K562 (cell line): ENCODE measurements at regions not wholly inside any gene's neighbourhood (a gene's known extent, or its start where the extent isn't known, plus 50 kb on each side); places are given as distances from the start of the nearest gene placed in this dataset.

ENCODE experiments used
- CTCF ChIP-seq, 3 experiments: IDR thresholded peaks in 2 of 3; conservative IDR thresholded peaks in 1 of 3; 2 replicates each; pipeline ENCODE4 v1.5.1; 2011 to 2012; ENCODE audit warnings: low read length in 3 of 3, mild to moderate bottlenecking in 3 of 3, control low read depth in 2 of 3, improper control_type of control experiment in 1 of 3, inconsistent platforms in 1 of 3, low read depth in 1 of 3, mixed read lengths in 1 of 3, moderate library complexity in 1 of 3; ENCODE audit not compliant: insufficient read depth in 2 of 3
- EZH2 ChIP-seq: IDR thresholded peaks from 2 replicates; pipeline ENCODE4 v1.6.1; 2012; ENCODE audit warnings: low read depth, mild to moderate bottlenecking, inconsistent platforms, low read length, borderline replicate concordance
- FOXP4 ChIP-seq: sonication (generic); formaldehyde crosslinking; IDR thresholded peaks from 2 replicates; pipeline ENCODE4 v1.8.0; 2022; ENCODE audit warnings: mild to moderate bottlenecking, missing genetic modification reagents, borderline replicate concordance
- HDAC2 ChIP-seq: fragments of 450-650 bp; IDR thresholded peaks from 2 replicates; pipeline ENCODE4 v1.6.1; 2016; ENCODE audit warnings: mild to moderate bottlenecking
- RCOR1 ChIP-seq, 2 experiments: IDR thresholded peaks; 2 replicates each; pipeline ENCODE4 v1.6.1; 2012; ENCODE audit warnings: low read depth in 2 of 2, low read length in 2 of 2, borderline replicate concordance in 1 of 2, improper control_type of control experiment in 1 of 2
- RNF2 ChIP-seq: sonication (generic); IDR thresholded peaks from 2 replicates; pipeline ENCODE4 v1.6.1; 2016
- SMC3 ChIP-seq: conservative IDR thresholded peaks from 2 replicates; pipeline ENCODE4 v1.6.1; 2011; ENCODE audit warnings: low read depth, low read length, improper control_type of control experiment; ENCODE audit not compliant: insufficient read depth
- ZKSCAN8 ChIP-seq: fragments of 200-800 bp; sonication (Bioruptor generic); IDR thresholded peaks from 2 replicates; pipeline ENCODE4 v1.6.1; 2016; ENCODE audit warnings: missing genetic modification characterization, missing compliant biosample characterization
- ZNF57 ChIP-seq: fragments of 450-650 bp; formaldehyde crosslinking; IDR thresholded peaks from 2 replicates; pipeline ENCODE4 v1.4.0; 2020; ENCODE audit warnings: mild to moderate bottlenecking, moderate library complexity
- ZNF778 ChIP-seq: fragments of 450-650 bp; formaldehyde crosslinking; IDR thresholded peaks from 2 replicates; pipeline ENCODE4 v1.4.0; 2020; ENCODE audit warnings: mild to moderate bottlenecking, moderate library complexity

GRCh38 chrX:134745636-134746409 lies 51.2 kb downstream of the PABIR2 start:
- TF ChIP-seq ZKSCAN8 (CRISPR knock-in tag), result no peak
- no peak for TF ChIP-seq ZNF778 (CRISPR knock-in tag)
- no peak for TF ChIP-seq HDAC2
- no peak for TF ChIP-seq EZH2
- no peak for TF ChIP-seq ZNF57 (CRISPR knock-in tag)
- no peak for TF ChIP-seq RNF2
- no peak for TF ChIP-seq RCOR1 (IDR thresholded peaks at IDR 0.05; ENCODE audit: borderline replicate concordance in 1 of 2, low read depth in 2 of 2, low read length in 2 of 2)
- no peak for TF ChIP-seq FOXP4
- no peak for TF ChIP-seq SMC3
- TF ChIP-seq CTCF (IDR thresholded peaks at IDR 0.05 in 2 of 3, conservative IDR thresholded peaks at IDR 0.05 in 1 of 3; ENCODE audit: insufficient read depth in 2 of 3, low read depth in 1 of 3, low read length in 3 of 3), result no peak
